Ishikawa (cell line): ENCODE measurements at regions not wholly inside any gene's neighbourhood (a gene's known extent, or its start where the extent isn't known, plus 50 kb on each side); places are given as distances from the start of the nearest gene placed in this dataset.

Experiments used
- CEBPB ChIP-seq: IDR thresholded peaks from 2 replicates; pipeline ENCODE4 v1.6.1; 2012
- CREB1 ChIP-seq: IDR thresholded peaks from 2 replicates; pipeline ENCODE4 v1.6.1; 2012; ENCODE audit warnings: low read depth
- EP300 ChIP-seq: IDR thresholded peaks from 2 replicates; pipeline ENCODE4 v1.6.1; 2012; ENCODE audit warnings: borderline replicate concordance
- FOXM1 ChIP-seq: IDR thresholded peaks from 2 replicates; pipeline ENCODE4 v1.6.1; 2012; ENCODE audit warnings: low read depth, borderline replicate concordance
- MAX ChIP-seq: IDR thresholded peaks from 2 replicates; pipeline ENCODE4 v1.6.1; 2012
- NFIC ChIP-seq: IDR thresholded peaks from 2 replicates; pipeline ENCODE4 v1.6.1; 2012
- RAD21 ChIP-seq: IDR thresholded peaks from 2 replicates; pipeline ENCODE4 v1.6.1; 2012; ENCODE audit warnings: low read depth
- REST ChIP-seq: IDR thresholded peaks from 2 replicates; pipeline ENCODE4 v1.6.1; 2012; ENCODE audit warnings: low read depth, mild to moderate bottlenecking
- TAF1 ChIP-seq: IDR thresholded peaks from 2 replicates; pipeline ENCODE4 v1.6.1; 2012; ENCODE audit warnings: low read depth, mild to moderate bottlenecking
- TCF12 ChIP-seq: IDR thresholded peaks from 2 replicates; pipeline ENCODE4 v1.6.1; 2012; ENCODE audit warnings: low read depth
- TEAD4 ChIP-seq: IDR thresholded peaks from 2 replicates; pipeline ENCODE4 v1.6.1; 2012
- YY1 ChIP-seq: IDR thresholded peaks from 2 replicates; pipeline ENCODE4 v1.6.1; 2012; ENCODE audit warnings: low read depth
- ZBTB7A ChIP-seq: IDR thresholded peaks from 2 replicates; pipeline ENCODE4 v1.6.1; 2012; ENCODE audit warnings: low read depth

- no peak for TF ChIP-seq FOXM1
- TF ChIP-seq RAD21, result no peak
- no peak for TF ChIP-seq ZBTB7A
- TF ChIP-seq MAX, result no peak
- TF ChIP-seq TEAD4, result no peak
- no peak for TF ChIP-seq REST
- no peak for TF ChIP-seq EP300
- TF ChIP-seq CREB1, result no peak
- no peak for TF ChIP-seq TCF12
- TF ChIP-seq YY1, result no peak
- no peak for TF ChIP-seq CEBPB
- TF ChIP-seq TAF1, result no peak
- TF ChIP-seq NFIC, result no peak
Measured at GRCh38 chr15:39239562-39239961, 341.3 kb upstream of the THBS1 start.
